PC-3 (cell line): ENCODE measurements at regions not wholly inside any gene's neighbourhood (a gene's known extent, or its start where the extent isn't known, plus 50 kb on each side); places are given as distances from the start of the nearest gene placed in this dataset.

Experiments used
- EZH2 ChIP-seq: fragments of 300-600 bp; sonication (generic); IDR thresholded peaks from one replicate; pipeline ENCODE4 v1.6.1; 2017; ENCODE audit warnings: antibody characterized with exemption, mild to moderate bottlenecking, low read length; ENCODE audit not compliant: unreplicated experiment
- EZH2phosphoT487 ChIP-seq: fragments of 300-600 bp; sonication (generic); IDR thresholded peaks from 2 replicates; pipeline ENCODE4 v1.6.1; 2018; ENCODE audit warnings: mild to moderate bottlenecking, antibody characterized with exemption, low read length, borderline replicate concordance
- TF ChIP-seq, protein P1 (sequence below): fragments of 300-600 bp; sonication (generic); conservative IDR thresholded peaks from 2 replicates; pipeline ENCODE4 v1.5.1; 2017; ENCODE audit warnings: antibody characterized with exemption, low read depth, mild to moderate bottlenecking, low read length

DNA sequence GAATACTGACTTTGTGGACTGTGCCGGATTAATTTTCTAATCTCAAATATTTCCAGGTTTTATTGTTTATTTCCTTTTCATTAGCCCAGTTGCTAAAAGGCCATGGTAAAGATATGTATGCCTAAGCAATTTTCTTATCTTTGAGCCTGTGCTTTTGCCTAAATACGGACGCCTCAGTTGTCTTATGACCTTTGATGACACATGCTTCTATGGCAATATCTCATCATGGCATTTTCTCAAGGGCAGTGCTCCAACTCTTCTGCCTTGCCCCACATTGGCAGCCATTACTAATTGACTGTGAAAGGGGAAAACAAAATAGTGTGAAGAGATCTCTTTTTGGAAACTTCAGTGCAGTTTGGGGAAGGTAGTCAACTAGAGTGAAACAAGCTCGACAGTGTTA lies 809.6 kb upstream of the NR2F2 start:
- TF ChIP-seq EZH2 (no peak), EZH2phosphoT487 (no peak)
- TF ChIP-seq, protein P1, sequence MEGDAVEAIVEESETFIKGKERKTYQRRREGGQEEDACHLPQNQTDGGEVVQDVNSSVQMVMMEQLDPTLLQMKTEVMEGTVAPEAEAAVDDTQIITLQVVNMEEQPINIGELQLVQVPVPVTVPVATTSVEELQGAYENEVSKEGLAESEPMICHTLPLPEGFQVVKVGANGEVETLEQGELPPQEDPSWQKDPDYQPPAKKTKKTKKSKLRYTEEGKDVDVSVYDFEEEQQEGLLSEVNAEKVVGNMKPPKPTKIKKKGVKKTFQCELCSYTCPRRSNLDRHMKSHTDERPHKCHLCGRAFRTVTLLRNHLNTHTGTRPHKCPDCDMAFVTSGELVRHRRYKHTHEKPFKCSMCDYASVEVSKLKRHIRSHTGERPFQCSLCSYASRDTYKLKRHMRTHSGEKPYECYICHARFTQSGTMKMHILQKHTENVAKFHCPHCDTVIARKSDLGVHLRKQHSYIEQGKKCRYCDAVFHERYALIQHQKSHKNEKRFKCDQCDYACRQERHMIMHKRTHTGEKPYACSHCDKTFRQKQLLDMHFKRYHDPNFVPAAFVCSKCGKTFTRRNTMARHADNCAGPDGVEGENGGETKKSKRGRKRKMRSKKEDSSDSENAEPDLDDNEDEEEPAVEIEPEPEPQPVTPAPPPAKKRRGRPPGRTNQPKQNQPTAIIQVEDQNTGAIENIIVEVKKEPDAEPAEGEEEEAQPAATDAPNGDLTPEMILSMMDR: no peak
